ENCODE measurements at regions not wholly inside any gene's neighbourhood (a gene's known extent, or its start where the extent isn't known, plus 50 kb on each side); places are given as distances from the start of the nearest gene placed in this dataset.

- TF ChIP-seq CHD7 (IDR thresholded peaks at IDR 0.05; ENCODE audit: insufficient replicate concordance, low read length) (no peak), ZNF274 (IDR thresholded peaks at IDR 0.05; ENCODE audit: borderline replicate concordance, extremely low read depth, low read length) (no peak), SP4 (IDR thresholded peaks at IDR 0.05; ENCODE audit: low read length) (no peak), KDM5A (IDR thresholded peaks at IDR 0.05; ENCODE audit: low read length) (no peak), KDM4A (IDR thresholded peaks at IDR 0.05; ENCODE audit: low read depth, low read length, severe bottlenecking) (no peak), NRF1 (IDR thresholded peaks at IDR 0.05; ENCODE audit: low read depth, low read length) (no peak), MAX (IDR thresholded peaks at IDR 0.05) (no peak), RFX5 (IDR thresholded peaks at IDR 0.05; ENCODE audit: borderline replicate concordance, low read depth, low read length) (no peak)
These were observed 184.3 kb downstream of the ADRA2A start (continued) for GRCh38 chr10:111261081-111261615.

Measured in H1 (cell line).